NCI-H226 (cell line): ENCODE measurements at regions not wholly inside any gene's neighbourhood (a gene's known extent, or its start where the extent isn't known, plus 50 kb on each side); places are given as distances from the start of the nearest gene placed in this dataset.
A peak's percentile ranks its signal among the peaks of the same experiment; 100 is the strongest.

Experiments used
- DNase-seq: peaks from one replicate; pipeline ENCODE4 v3.0.0-alpha.2; 2015

GRCh38 chr6:7664003-7664402 lies 61.9 kb upstream of the BMP6 start:
- no peak for DNase-seq

GRCh38 chr6:7668936-7669335 lies 57.0 kb upstream of the BMP6 start:
- no peak for DNase-seq

- no peak for DNase-seq
These were observed 56.2 kb upstream of the BMP6 start for GRCh38 chr6:7669742-7670141.

DNA sequence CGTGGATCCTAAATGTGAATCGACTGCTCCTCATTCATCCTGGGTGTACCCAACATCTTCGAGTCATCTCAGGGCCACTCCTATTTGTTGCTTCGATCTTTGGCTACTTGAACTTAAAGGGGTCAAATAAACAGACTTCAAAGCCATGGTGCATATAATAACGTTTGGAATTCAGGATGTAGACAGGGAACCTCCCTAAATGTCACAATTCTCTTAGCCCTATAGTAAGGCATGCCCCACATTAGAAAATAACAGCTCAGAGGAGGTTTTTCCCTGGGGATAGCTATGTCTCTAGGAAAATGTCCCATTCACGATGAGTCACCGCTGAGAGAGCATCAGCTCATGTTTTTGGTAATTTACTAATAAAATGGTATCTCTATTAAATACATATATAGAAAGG lies 54.8 kb upstream of the BMP6 start:
- peak; percentile 26 for DNase-seq

DNA sequence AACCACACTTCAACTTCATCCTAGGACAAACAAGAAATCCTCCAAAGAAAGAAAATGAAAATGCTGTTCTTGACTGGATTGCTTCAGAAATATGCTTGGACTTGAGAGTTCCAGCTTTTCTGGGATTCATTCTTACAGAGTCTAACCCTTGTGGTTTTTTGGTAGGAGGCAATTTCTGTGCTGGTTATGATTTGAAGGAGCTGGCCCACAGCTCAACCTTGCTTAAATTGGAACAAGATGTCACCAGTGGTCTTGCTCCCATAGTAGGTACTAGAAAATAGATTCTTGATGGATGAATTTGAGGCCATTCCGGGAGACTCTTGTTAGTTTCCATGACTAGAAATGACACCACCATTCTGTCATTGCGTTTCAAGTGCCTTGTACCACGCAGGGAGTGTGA lies 54.3 kb upstream of the BMP6 start:
- no peak for DNase-seq

- no peak for DNase-seq
These were observed 53.5 kb upstream of the BMP6 start for GRCh38 chr6:7672066-7673062.

DNA sequence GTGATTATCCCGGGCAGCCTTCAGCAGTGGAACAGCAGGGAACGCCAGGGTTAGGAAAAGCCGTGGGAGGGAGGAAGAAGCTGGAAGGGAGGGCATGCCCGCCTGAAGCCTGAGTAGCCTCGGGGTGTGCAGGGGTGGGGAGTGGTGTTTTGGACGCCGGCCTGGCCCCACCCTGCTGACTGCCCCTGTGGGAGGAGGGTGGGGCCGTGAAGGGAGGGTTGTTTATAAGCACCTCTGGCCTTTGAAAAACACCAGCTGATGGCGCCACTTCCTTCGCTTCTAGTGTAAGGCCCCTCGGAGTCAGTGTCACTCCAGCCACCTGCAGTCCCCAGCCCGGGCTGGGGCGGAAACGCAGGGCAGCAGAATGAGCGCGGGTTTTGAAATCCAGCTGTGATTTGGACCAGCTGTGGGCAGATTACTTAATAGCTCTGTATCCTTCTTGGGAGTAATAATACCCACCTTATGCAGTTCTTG lies 52.8 kb upstream of the BMP6 start:
- DNase-seq, result peak; percentile 81

- no peak for DNase-seq
These were observed 51.6 kb upstream of the BMP6 start for GRCh38 chr6:7674291-7674690.

GRCh38 chr6:7675353-7675945 lies 50.5 kb upstream of the BMP6 start:
- no peak for DNase-seq
